Sigmoid colon (tissue), 6 donors: ENCODE measurements at regions not wholly inside any gene's neighbourhood (a gene's known extent, or its start where the extent isn't known, plus 50 kb on each side); places are given as distances from the start of the nearest gene placed in this dataset.

Experiments used
- DNase-seq: peaks from one replicate; pipeline ENCODE4 v3.0.0-alpha.2; 2019
- H3K27ac ChIP-seq, 4 donors: fragments of 200-600 bp; sonication (generic); one replicate each; pipeline ENCODE4 v1.5.1; 2016 to 2019; ENCODE audit warnings: mild to moderate bottlenecking in 1 of 4
- H3K27me3 ChIP-seq, 3 donors: fragments of 200-600 bp; sonication (generic); one replicate each; pipeline ENCODE4 v1.5.1; 2019; ENCODE audit warnings: mild to moderate bottlenecking in 1 of 3
- H3K36me3 ChIP-seq, 4 donors: fragments of 200-600 bp; sonication (generic); one replicate each; pipeline ENCODE4 v1.5.1; 2016 to 2019
- H3K4me1 ChIP-seq, 4 donors: fragments of 200-600 bp; sonication (generic); one replicate each; pipeline ENCODE4 v1.5.1; 2017 to 2019
- H3K4me3 ChIP-seq, 4 donors: fragments of 200-600 bp; sonication (generic); one replicate each; pipeline ENCODE4 v1.5.1; 2017 to 2019; ENCODE audit warnings: mild to moderate bottlenecking in 2 of 4, moderate library complexity in 1 of 4
- H3K9me3 ChIP-seq, 4 donors: fragments of 200-600 bp in 3 of 4; sonication (generic) in 3 of 4; one replicate each; pipeline versions ENCODE4 v1.5.1 to v1.6.1; 2013 to 2019
- EP300 ChIP-seq, 4 donors: sonication (generic); formaldehyde crosslinking; IDR thresholded peaks; one replicate each; pipeline ENCODE4 v1.6.1; 2017; ENCODE audit warnings: antibody characterized with exemption in 4 of 4
- POLR2A ChIP-seq, 2 donors: fragments of 450-650 bp; IDR thresholded peaks; one replicate each; pipeline ENCODE4 v1.6.1; 2016; ENCODE audit warnings: antibody characterized with exemption in 2 of 2, mild to moderate bottlenecking in 2 of 2, moderate library complexity in 2 of 2
- POLR2AphosphoS5 ChIP-seq, 4 donors: sonication (generic); formaldehyde crosslinking; IDR thresholded peaks; one replicate each; pipeline ENCODE4 v1.6.1; 2017; ENCODE audit warnings: antibody characterized with exemption in 4 of 4
- WGBS, 2 donors: extraction: QIAGEN DNeasy Blood & Tissue Kit; methylation state at CpG; one replicate each; pipeline ENCODE4 v1.1.7; 2013; 5-methylcytosine and 5-hydroxymethylcytosine counted together
- intact Hi-C: fragments of 100-400 bp; cut with DNase I; formaldehyde crosslinking; loops from one replicate; pipeline ENCODE4 v1.15.1; 2023
- TF ChIP-seq, protein P1 (sequence below), 4 experiments: fragments of 450-650 bp in 3 of 4; fragments of 200-600 bp in 1 of 4; IDR thresholded peaks; one replicate each; pipeline ENCODE4 v1.5.1; 2016 to 2019; ENCODE audit warnings: antibody characterized with exemption in 4 of 4, mild to moderate bottlenecking in 3 of 4, moderate library complexity in 2 of 4
- donor health status: healthy with polysubstance abuse.
- donor health status: healthy.

DNA sequence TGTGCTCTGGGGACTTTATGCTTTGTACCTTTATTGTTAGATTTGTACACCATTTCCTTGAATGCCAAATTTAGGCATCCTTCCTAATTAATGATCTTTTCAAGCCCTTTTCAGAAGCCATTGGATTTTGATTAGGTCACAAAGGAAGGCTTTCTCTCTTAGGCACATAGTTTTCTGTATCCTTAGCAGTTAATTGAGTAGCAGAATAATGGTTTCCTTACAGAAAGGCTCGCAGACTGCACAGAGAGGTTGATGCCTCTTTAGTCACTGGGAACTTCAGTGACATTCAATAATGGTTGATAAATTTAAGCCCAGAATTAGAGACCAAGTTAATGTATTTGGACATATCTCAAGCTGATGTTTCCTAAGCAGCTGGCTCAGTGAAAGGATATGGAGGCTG lies 139.1 kb upstream of the VGLL2 start:
- DNase-seq: no peak
- H3K27me3 ChIP-seq: no peaks in the 10 kb centered on the region
- TF ChIP-seq EP300 (IDR thresholded peaks at IDR 0.05) (no peak), POLR2A (IDR thresholded peaks at IDR 0.05) (no peak), POLR2AphosphoS5 (IDR thresholded peaks at IDR 0.05) (no peak)
- TF ChIP-seq, protein P1, sequence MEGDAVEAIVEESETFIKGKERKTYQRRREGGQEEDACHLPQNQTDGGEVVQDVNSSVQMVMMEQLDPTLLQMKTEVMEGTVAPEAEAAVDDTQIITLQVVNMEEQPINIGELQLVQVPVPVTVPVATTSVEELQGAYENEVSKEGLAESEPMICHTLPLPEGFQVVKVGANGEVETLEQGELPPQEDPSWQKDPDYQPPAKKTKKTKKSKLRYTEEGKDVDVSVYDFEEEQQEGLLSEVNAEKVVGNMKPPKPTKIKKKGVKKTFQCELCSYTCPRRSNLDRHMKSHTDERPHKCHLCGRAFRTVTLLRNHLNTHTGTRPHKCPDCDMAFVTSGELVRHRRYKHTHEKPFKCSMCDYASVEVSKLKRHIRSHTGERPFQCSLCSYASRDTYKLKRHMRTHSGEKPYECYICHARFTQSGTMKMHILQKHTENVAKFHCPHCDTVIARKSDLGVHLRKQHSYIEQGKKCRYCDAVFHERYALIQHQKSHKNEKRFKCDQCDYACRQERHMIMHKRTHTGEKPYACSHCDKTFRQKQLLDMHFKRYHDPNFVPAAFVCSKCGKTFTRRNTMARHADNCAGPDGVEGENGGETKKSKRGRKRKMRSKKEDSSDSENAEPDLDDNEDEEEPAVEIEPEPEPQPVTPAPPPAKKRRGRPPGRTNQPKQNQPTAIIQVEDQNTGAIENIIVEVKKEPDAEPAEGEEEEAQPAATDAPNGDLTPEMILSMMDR (IDR thresholded peaks at IDR 0.05): no peak
- H3K27ac ChIP-seq: no peak overlapping the region
- H3K4me1 ChIP-seq: no peaks in the 10 kb centered on the region
- 82 to 92% methylated on average over 1 of the region's 1 CpG for WGBS, 2 donors
- H3K9me3 ChIP-seq: no peaks in the 10 kb centered on the region
- no peaks in the 10 kb centered on the region for H3K36me3 ChIP-seq
- H3K4me3 ChIP-seq: no peak overlapping the region
- intact Hi-C loops: no loop called here

DNA sequence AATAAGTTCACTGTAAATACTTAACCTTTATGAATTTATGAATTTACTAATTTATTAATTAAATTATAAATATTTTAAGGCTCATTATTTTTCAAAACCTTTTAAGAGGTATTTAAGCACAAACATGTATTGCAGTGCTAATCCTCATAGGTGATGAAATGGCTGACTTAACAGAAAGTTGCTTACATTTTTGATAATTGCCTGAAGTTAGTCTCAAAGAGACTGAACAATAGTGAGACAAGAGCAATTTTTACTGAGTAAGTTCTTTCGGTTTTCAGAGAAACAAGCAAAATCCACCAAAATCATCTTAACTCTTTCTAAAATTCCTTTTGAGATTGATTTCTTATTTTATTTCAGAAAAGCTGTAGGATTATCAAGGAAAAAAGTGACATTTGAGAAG lies 137.3 kb upstream of the VGLL2 start:
- Histone ChIP-seq H3K27me3 (no peaks in the 10 kb centered on the region), H3K36me3 (no peaks in the 10 kb centered on the region), H3K4me3 (no peak overlapping the region), H3K4me1 (no peaks in the 10 kb centered on the region), H3K27ac (no peak overlapping the region), H3K9me3 (no peaks in the 10 kb centered on the region)
- intact Hi-C loops: no loop called here
- DNase-seq: no peak
- TF ChIP-seq POLR2A (IDR thresholded peaks at IDR 0.05) (no peak), EP300 (IDR thresholded peaks at IDR 0.05) (no peak), POLR2AphosphoS5 (IDR thresholded peaks at IDR 0.05) (no peak)
- TF ChIP-seq, protein P1 (IDR thresholded peaks at IDR 0.05): no peak
- 91 to 97% methylated on average over 1 of the region's 1 CpG for WGBS, 2 donors

DNA sequence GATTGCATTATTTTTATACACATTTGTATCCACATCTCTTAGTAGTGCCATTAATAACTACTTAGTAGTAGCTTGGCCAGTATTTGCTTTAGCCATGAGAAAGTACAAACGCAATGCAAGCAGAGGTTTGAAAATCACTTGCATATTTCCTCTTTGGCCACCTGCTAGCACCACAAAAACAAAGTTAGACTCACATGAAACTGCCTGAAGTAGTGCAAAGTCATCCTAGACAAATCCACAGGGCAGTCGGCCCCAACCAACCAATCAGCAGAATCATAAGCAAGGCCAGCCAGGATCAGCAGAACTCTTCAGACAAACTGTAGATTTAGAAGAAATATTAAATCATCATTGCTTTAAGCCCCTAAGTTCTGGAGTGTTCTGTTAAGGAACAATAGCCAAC lies 135.2 kb upstream of the VGLL2 start:
- Histone ChIP-seq H3K4me1 (no peaks in the 10 kb centered on the region), H3K27me3 (no peaks in the 10 kb centered on the region), H3K36me3 (no peaks in the 10 kb centered on the region), H3K27ac (no peak overlapping the region), H3K9me3 (no peaks in the 10 kb centered on the region), H3K4me3 (no peak overlapping the region)
- TF ChIP-seq POLR2A (IDR thresholded peaks at IDR 0.05) (no peak), EP300 (IDR thresholded peaks at IDR 0.05) (no peak), POLR2AphosphoS5 (IDR thresholded peaks at IDR 0.05) (no peak)
- TF ChIP-seq, protein P1 (IDR thresholded peaks at IDR 0.05): no peak
- intact Hi-C loops: no loop called here
- 78 to 85% methylated on average over 2 of the region's 2 CpGs for WGBS, 2 donors
- DNase-seq: no peak

DNA sequence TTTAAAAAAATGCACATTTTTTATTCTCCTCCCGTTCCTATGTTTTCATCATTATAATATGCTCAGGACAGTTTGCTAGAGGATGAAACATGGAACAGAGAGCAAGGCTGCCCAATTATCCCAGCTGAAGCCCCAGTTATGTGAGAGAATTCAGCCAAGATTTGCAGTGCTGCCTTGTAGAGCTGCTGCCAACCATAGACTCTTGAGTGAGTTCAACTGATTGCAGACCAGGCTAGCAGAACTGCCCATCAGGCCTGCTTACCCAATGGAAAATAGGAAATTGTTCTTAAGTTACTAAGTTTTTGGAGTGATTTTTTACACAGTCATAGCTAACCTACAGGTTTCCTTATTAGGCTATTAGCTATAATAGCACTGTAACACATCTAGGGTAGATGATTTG lies 128.7 kb upstream of the VGLL2 start:
- intact Hi-C loops: no loop called here
- TF ChIP-seq, protein P1 (IDR thresholded peaks at IDR 0.05): no peak
- TF ChIP-seq POLR2A (IDR thresholded peaks at IDR 0.05) (no peak), EP300 (IDR thresholded peaks at IDR 0.05) (no peak), POLR2AphosphoS5 (IDR thresholded peaks at IDR 0.05) (no peak)
- 89 to 94% methylated on average over 1 of the region's 1 CpG for WGBS, 2 donors
- H3K4me1 ChIP-seq: peaks cover 0 to 19% (median 8%) of the 10 kb centered on the region in 4 donors
- DNase-seq: no peak
- no peaks in the 10 kb centered on the region for H3K27me3 ChIP-seq
- H3K36me3 ChIP-seq: no peaks in the 10 kb centered on the region
- H3K9me3 ChIP-seq: no peaks in the 10 kb centered on the region
- H3K4me3 ChIP-seq: no peak overlapping the region
- no peak overlapping the region for H3K27ac ChIP-seq

DNA sequence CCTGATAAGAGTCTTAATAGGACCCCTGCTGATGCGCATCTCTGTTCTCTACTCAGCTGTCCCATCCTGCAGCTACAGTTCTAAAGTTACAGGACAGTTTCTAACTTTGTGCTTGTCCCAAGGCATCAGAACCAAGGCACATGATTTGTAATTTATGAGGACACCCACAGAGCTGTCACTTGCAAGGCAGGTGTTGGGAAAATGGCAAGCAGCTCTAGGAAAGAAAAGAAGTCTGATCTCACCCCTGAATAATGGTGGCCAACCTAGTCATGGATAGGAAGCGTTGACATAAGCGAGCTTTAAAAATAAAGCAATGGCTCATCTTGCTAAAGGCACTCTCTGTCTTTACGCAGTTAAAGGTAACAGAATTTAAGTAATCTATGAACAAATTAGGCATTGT lies 127.6 kb upstream of the VGLL2 start:
- Histone ChIP-seq H3K27ac (no peak overlapping the region), H3K4me3 (no peak overlapping the region), H3K36me3 (no peaks in the 10 kb centered on the region), H3K27me3 (no peaks in the 10 kb centered on the region), H3K4me1 (peaks cover 0 to 19% (median 8%) of the 10 kb centered on the region in 4 donors), H3K9me3 (no peaks in the 10 kb centered on the region)
- TF ChIP-seq, protein P1 (IDR thresholded peaks at IDR 0.05): no peak
- TF ChIP-seq EP300 (IDR thresholded peaks at IDR 0.05) (no peak), POLR2A (IDR thresholded peaks at IDR 0.05) (no peak), POLR2AphosphoS5 (IDR thresholded peaks at IDR 0.05) (no peak)
- 97 to 98% methylated on average over 4 of the region's 4 CpGs for WGBS, 2 donors
- no peak for DNase-seq
- intact Hi-C loops: no loop called here
